Thoracic aorta (tissue), 2 donors: ENCODE measurements at regions not wholly inside any gene's neighbourhood (a gene's known extent, or its start where the extent isn't known, plus 50 kb on each side); places are given as distances from the start of the nearest gene placed in this dataset.
A peak's percentile ranks its signal among the peaks of the same experiment; 100 is the strongest.

Source experiments
- ATAC-seq: fragments of 150-250 bp; one replicate; pipeline ENCODE4 v1.8.0; 2017; ENCODE audit warnings: low read depth; ENCODE audit not compliant: insufficient number of reproducible peaks, low FRiP score
- DNase-seq: peaks from one replicate; pipeline ENCODE4 v3.0.0-alpha.2; 2020; ENCODE audit warnings: low spot score
- H3K27ac ChIP-seq, 2 donors: fragments of 200-600 bp; sonication (generic); 1 replicate in 1 of 2; 2 replicates in 1 of 2; pipeline ENCODE4 v1.5.1; 2016; ENCODE audit warnings: mild to moderate bottlenecking in 2 of 2, moderate library complexity in 2 of 2
- H3K27me3 ChIP-seq: fragments of 200-600 bp; sonication (generic); replicated peaks from 2 replicates; pipeline ENCODE4 v1.6.0; 2016; ENCODE audit warnings: mild to moderate bottlenecking; ENCODE audit not compliant: insufficient read depth
- H3K36me3 ChIP-seq: fragments of 200-600 bp; sonication (generic); one replicate; pipeline ENCODE4 v1.5.1; 2016
- H3K4me1 ChIP-seq, 2 donors: fragments of 200-600 bp; sonication (generic); 1 replicate in 1 of 2; 2 replicates in 1 of 2; pipeline versions ENCODE4 v1.5.1 to v1.6.0; 2016; ENCODE audit warnings: low read depth in 2 of 2, mild to moderate bottlenecking in 1 of 2; ENCODE audit not compliant: control insufficient read depth in 1 of 2
- H3K4me3 ChIP-seq: fragments of 200-600 bp; sonication (generic); 2 replicates; pipeline ENCODE4 v1.5.1; 2016; ENCODE audit warnings: mild to moderate bottlenecking
- H3K9me3 ChIP-seq: fragments of 200-600 bp; sonication (generic); 2 replicates; pipeline ENCODE4 v1.5.1; 2016
- TF ChIP-seq, protein P1 (sequence below): fragments of 200-600 bp; sonication (generic); IDR thresholded peaks from one replicate; pipeline ENCODE4 v1.5.1; 2019; ENCODE audit warnings: antibody characterized with exemption

DNA sequence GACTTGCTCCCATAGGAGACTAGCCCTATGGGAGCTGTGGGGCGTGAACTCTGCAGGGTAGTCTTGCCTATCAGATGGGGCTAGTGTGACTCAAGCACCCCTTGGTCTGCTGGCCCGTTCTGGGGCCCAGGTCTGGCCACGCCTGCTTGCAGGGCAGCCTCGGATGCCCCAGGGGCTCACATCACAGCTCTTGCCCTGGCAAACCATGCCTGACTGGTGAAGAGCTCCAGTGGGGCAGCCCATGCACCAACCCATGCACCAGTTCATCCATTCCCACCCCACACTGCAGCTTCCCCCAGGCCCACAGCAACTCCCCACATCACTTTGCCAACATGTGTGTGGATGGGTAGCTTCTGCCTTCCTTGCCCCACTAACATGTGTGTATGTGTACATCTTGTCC, 93.9 kb upstream of the PRLR start:
- Histone ChIP-seq H3K27me3 (no peaks in the 10 kb centered on the region), H3K4me3 (no peak overlapping the region), H3K36me3 (no peaks in the 10 kb centered on the region), H3K4me1 (peaks cover 0 to under 1% of the 10 kb centered on the region in 2 donors), H3K9me3 (no peaks in the 10 kb centered on the region), H3K27ac (no peak overlapping the region)
- ATAC-seq (no peak), DNase-seq (no peak)
- TF ChIP-seq, protein P1, sequence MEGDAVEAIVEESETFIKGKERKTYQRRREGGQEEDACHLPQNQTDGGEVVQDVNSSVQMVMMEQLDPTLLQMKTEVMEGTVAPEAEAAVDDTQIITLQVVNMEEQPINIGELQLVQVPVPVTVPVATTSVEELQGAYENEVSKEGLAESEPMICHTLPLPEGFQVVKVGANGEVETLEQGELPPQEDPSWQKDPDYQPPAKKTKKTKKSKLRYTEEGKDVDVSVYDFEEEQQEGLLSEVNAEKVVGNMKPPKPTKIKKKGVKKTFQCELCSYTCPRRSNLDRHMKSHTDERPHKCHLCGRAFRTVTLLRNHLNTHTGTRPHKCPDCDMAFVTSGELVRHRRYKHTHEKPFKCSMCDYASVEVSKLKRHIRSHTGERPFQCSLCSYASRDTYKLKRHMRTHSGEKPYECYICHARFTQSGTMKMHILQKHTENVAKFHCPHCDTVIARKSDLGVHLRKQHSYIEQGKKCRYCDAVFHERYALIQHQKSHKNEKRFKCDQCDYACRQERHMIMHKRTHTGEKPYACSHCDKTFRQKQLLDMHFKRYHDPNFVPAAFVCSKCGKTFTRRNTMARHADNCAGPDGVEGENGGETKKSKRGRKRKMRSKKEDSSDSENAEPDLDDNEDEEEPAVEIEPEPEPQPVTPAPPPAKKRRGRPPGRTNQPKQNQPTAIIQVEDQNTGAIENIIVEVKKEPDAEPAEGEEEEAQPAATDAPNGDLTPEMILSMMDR: no peak

DNA sequence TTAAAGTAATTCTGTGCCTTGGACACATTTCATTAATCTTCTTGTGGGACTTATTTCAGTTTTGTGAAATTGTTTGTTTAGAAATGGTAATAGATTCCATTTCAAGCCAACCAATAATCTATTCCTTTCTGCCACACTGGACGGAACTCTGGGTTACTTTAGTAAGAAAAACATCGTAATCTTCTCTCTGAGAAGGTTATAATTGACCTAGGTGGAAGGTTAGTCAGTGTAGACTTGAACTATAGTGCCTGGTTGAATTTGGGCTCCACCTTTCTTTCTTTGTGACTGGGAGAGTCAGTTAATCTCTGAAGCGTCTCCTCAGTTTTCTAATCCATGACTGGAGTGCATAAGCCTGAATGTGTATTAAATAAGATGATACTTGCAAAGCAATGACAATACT, 89.7 kb upstream of the PRLR start:
- no peak overlapping the region for H3K4me3 ChIP-seq
- TF ChIP-seq, protein P1: no peak

DNA sequence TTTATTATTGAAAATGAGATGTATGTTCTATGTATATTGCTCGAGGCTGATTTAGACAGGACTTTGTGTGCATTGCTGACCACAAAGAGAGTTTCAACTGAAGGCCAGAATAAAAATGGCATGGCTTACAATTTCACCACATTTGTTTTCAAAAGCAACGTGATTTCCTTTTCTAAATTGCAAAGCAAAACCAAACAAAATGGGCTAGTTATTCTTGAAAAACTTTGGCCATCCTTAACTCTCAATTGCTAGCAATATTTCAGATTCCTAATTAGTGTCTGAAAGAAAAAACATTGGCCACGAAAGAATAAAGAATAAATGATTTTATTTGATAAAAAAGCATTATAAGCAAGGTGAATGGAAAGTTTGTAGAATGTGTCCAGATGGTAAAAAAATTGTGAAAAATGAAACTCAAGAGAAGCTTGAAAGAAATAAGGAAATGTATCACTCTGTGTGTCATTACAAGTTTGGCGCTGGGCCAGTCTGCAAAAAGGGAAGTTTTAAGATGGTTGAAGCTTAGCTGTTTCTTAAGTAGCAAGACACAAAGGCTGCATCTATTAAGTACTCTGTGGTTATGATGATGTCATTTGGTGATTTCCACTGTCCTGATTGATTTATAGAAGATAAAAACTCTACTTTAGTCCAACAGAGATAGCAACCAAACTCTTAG, 89.2 kb upstream of the PRLR start:
- TF ChIP-seq, protein P1: no peak
- ATAC-seq (no peak), DNase-seq (peak; percentile 15)
- H3K36me3 ChIP-seq: no peaks in the 10 kb centered on the region
- H3K27ac ChIP-seq: no peak overlapping the region
- H3K4me3 ChIP-seq: no peak overlapping the region
- no peaks in the 10 kb centered on the region for H3K27me3 ChIP-seq
- no peaks in the 10 kb centered on the region for H3K9me3 ChIP-seq
- peaks cover 0 to 2% of the 10 kb centered on the region in 2 donors for H3K4me1 ChIP-seq

More for the DNA sequence above, 89.7 kb upstream of the PRLR start:
- no peak for DNase-seq
- Histone ChIP-seq H3K27me3 (no peaks in the 10 kb centered on the region), H3K4me1 (peaks cover 0 to 2% of the 10 kb centered on the region in 2 donors), H3K9me3 (no peaks in the 10 kb centered on the region), H3K27ac (no peak overlapping the region), H3K36me3 (no peaks in the 10 kb centered on the region)
- ATAC-seq: no peak

DNA sequence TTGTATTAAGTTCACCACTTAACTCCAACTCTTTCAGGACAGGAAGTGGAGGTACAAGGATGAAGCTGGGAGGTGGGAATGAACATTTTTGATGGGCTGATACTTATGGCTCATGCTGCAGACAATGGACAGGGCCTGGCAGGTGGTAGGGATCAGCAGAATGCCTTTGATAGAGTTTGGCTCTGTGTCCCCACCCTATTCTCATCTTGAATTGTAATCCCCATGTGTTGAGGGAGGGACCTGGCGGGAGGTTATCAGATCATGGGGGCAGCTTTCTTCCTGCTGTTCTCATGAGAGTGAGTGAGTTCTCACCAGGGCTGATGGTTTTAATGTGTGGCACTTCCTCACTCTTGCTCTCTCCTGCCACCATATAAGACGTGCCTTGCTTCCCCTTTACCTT, 87.3 kb upstream of the PRLR start:
- no peaks in the 10 kb centered on the region for H3K36me3 ChIP-seq
- DNase-seq (no peak), ATAC-seq (no peak)
- no peaks in the 10 kb centered on the region for H3K27me3 ChIP-seq
- no peak overlapping the region for H3K27ac ChIP-seq
- TF ChIP-seq, protein P1: no peak
- H3K4me1 ChIP-seq: peaks cover 0 to 2% of the 10 kb centered on the region in 2 donors
- no peaks in the 10 kb centered on the region for H3K9me3 ChIP-seq
- no peak overlapping the region for H3K4me3 ChIP-seq

DNA sequence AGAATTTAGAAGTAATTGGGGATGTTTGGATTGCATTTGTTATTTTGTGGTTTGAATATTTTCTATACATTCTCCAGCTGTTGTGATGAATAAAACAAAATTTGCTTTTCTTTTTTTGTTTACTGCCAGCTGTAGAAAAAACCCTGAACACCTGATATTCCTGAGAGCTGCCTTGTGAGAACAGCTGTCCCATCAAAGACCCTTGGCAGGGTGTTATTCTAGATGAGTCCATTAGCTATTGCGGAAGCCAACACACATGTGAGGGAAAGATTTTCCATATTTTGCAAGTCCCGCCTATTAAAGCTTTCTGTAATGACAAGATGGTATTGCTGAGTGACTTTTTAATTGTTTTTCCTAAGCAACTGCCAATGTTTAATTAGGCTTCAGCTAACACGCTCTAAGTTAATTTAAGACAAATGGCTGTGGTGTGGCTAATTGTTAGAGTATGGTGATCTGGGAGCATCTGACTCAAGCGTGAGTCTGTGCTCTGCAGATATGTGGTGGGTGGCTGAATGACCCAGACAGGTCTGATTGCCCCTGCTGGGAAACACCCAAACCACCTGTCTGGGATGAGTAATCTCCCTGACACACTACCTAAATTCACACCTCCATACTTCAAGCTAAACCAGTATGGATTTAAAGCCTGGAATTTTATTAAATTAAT, 86.5 kb upstream of the PRLR start:
- ATAC-seq (no peak), DNase-seq (no peak)
- H3K36me3 ChIP-seq: no peaks in the 10 kb centered on the region
- no peak overlapping the region for H3K4me3 ChIP-seq
- TF ChIP-seq, protein P1: no peak
- peaks cover 0 to 2% of the 10 kb centered on the region in 2 donors for H3K4me1 ChIP-seq
- no peaks in the 10 kb centered on the region for H3K9me3 ChIP-seq
- no peaks in the 10 kb centered on the region for H3K27me3 ChIP-seq
- no peak overlapping the region for H3K27ac ChIP-seq
